Mononuclear cell (primary cell): ENCODE measurements at regions not wholly inside any gene's neighbourhood (a gene's known extent, or its start where the extent isn't known, plus 50 kb on each side); places are given as distances from the start of the nearest gene placed in this dataset.
"Not testable (repeated sequence)": the region's sequence is repeated elsewhere in the genome, so short reads cannot be mapped to it uniquely, and the experiment has no call there.

Experiments used
- H3K27me3 ChIP-seq: 2 replicates; pipeline ENCODE4 v1.6.0; 2011; ENCODE audit warnings: low read length, control low read depth; ENCODE audit not compliant: insufficient read depth
- H3K4me1 ChIP-seq: 2 replicates; pipeline ENCODE4 v1.5.1; 2011; ENCODE audit warnings: mild to moderate bottlenecking, low read length, control low read depth; ENCODE audit not compliant: insufficient read depth
- H3K4me3 ChIP-seq: 2 replicates; pipeline ENCODE4 v1.5.1; 2011; ENCODE audit warnings: mild to moderate bottlenecking, low read length, moderate library complexity
- H3K9me3 ChIP-seq: 2 replicates; pipeline ENCODE4 v1.5.1; 2011; ENCODE audit warnings: low read depth, mild to moderate bottlenecking, control low read depth, low read length

DNA sequence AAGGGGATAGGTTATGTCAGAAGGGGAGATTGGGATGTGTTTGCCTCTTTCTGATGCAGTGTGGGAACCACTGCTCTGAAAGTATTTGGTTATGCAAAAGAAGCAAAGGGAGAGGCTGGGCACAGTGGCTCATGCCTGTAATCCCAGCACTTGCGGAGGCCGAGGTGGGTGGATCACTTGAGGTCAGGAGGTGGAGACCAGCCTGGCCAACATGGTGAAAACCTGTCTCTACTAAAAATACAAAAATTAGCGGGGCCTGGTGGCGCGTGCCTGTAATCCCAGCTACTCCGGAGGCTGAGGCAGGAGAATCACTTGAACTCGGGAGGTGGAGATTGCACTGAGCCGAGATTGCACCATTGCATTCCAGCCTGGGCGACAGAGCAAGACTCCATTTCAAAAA is 87.0 kb downstream of the ARRDC3 start:
- H3K4me1 ChIP-seq, result peaks cover 15% of the 10 kb centered on the region
- not testable (repeated sequence) for H3K27me3 ChIP-seq, H3K9me3 ChIP-seq, H3K4me3 ChIP-seq

GRCh38 chr5:91293131-91293530 is 90.0 kb downstream of the ARRDC3 start:
- Histone ChIP-seq H3K27me3 (no peaks in the 10 kb centered on the region), H3K4me1 (no peaks in the 10 kb centered on the region), H3K9me3 (no peaks in the 10 kb centered on the region), H3K4me3 (no peak overlapping the region)

GRCh38 chr5:91291628-91292569 is 91.2 kb downstream of the ARRDC3 start:
- no peaks in the 10 kb centered on the region for H3K27me3 ChIP-seq
- no peaks in the 10 kb centered on the region for H3K9me3 ChIP-seq
- H3K4me1 ChIP-seq, result no peaks in the 10 kb centered on the region
- no peak overlapping the region for H3K4me3 ChIP-seq

GRCh38 chr5:91288118-91288916 is 94.8 kb downstream of the ARRDC3 start:
- Histone ChIP-seq H3K4me3 (no peak overlapping the region), H3K27me3 (no peaks in the 10 kb centered on the region), H3K9me3 (no peaks in the 10 kb centered on the region), H3K4me1 (peaks cover 6% of the 10 kb centered on the region)

DNA sequence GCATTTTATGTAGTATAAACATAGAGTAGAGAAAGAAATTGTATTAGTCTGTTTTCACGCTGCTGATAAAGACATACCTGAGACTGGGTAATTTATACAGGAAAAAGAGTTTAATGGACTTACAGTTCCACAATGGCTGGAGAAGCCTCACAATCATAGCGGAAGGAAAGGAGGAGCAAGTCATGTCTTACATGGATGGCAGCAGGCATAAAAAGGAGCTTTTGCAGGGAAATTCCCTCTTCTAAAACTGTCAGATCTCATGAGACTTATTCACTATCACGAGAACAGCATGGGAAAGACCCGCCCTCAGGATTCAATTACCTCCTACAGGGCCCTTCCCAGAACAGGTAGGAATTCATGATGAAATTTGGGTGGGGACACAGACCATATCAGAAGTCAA is 98.1 kb downstream of the ARRDC3 start:
- not testable (repeated sequence) for H3K27me3 ChIP-seq, H3K9me3 ChIP-seq, H3K4me3 ChIP-seq
- H3K4me1 ChIP-seq, result peaks cover 15% of the 10 kb centered on the region

DNA sequence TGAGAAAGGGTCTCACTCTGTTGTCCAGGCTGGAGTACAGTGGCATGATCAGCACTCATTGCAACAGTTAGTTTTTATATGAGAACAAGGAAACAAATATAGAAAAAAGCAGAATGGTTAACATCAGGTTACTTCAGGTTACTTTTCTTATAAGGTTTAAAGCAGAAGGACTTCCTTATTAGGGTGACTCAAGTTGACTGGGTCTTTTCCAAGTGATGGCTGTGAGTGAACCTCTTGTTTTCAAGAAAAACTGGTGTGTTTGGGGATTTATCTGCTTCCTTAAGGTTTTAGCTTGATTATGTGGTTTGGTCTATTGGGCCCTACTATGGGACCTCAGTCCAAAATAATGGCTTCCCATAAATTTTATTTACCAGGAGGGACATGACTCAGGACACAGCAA is 99.2 kb downstream of the ARRDC3 start:
- H3K27me3 ChIP-seq, result no peaks in the 10 kb centered on the region
- no peaks in the 10 kb centered on the region for H3K9me3 ChIP-seq
- H3K4me3 ChIP-seq, result no peak overlapping the region
- peaks cover 22% of the 10 kb centered on the region for H3K4me1 ChIP-seq

DNA sequence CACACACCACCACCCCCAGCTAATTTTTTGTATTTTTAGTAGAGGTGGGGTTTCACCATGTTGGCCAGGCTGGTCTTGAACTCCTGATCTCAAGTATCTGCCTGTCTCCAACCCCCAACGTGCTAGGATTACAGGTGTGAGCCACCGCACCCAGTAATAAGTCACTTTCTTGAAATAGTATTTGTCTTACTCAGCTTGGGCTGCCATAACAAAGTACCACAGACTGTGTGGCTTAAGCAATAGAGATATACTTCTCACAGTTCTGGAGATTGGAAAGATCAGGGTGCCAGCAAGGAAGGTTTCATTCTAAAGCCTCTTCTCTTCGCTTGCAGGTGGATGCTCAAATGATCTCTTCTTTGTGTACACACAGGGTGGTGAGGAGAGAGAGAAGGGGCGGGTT is 99.8 kb downstream of the ARRDC3 start:
- Histone ChIP-seq H3K9me3 (no peaks in the 10 kb centered on the region), H3K4me3 (no peak overlapping the region), H3K27me3 (no peaks in the 10 kb centered on the region), H3K4me1 (peaks cover 26% of the 10 kb centered on the region)

- H3K27me3 ChIP-seq, result no peaks in the 10 kb centered on the region
- peaks cover 26% of the 10 kb centered on the region for H3K4me1 ChIP-seq
- H3K4me3 ChIP-seq, result no peak overlapping the region
- no peaks in the 10 kb centered on the region for H3K9me3 ChIP-seq
Measured at GRCh38 chr5:91282210-91282609, 100.9 kb downstream of the ARRDC3 start.

GRCh38 chr5:91281401-91281800 is 101.7 kb downstream of the ARRDC3 start:
- no peaks in the 10 kb centered on the region for H3K9me3 ChIP-seq
- H3K4me1 ChIP-seq, result peaks cover 26% of the 10 kb centered on the region
- H3K27me3 ChIP-seq, result no peaks in the 10 kb centered on the region
- no peak overlapping the region for H3K4me3 ChIP-seq

DNA sequence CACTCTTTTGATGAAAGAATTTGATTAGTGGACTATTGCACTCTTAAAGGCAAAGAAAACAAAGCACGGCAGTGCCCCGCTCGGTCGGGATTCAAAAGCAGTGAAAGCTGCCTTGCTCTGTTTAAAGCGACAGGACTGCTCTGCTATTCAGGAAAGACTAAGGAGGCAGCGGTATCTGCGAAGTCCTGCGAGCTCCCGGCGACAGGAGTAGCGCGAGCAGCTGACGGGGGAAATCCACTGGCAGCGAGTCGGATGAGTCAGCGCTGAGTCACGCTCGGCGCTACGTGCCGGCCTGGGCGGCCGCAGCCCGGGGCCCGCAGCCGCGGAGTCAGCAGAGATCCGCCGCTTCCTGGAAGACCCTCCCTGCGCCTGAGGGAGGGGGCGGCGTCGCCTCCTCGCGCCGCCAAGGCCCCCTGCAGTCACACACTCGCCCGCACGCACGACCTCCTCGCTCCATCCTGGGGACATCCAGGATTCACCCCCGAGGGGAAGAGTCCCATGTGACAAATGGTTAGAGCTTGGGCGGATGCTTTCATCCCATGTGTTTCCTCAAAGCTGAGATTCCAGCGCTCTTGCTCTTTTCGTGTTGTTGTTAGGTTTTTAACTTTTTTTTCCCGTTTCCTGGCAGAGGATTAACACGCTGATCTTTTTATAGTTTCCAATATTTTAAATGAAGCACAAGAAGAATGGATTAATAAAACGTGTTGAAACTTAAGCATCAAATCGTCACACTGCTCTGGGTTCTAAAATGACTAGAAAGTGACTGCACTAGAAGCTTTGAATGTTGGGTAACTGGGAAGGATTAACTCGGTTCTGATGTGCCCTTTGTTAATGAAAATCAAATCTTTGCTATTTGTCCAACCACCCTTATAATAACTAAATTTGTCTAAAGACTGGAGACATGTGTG is 102.5 kb downstream of the ARRDC3 start:
- H3K4me1 ChIP-seq, result peaks cover 26% of the 10 kb centered on the region
- no peaks in the 10 kb centered on the region for H3K9me3 ChIP-seq
- no peaks in the 10 kb centered on the region for H3K27me3 ChIP-seq

GRCh38 chr5:91277840-91278239 is 105.3 kb downstream of the ARRDC3 start:
- Histone ChIP-seq H3K4me3 (no peak overlapping the region), H3K4me1 (peaks cover 23% of the 10 kb centered on the region), H3K27me3 (no peaks in the 10 kb centered on the region), H3K9me3 (no peaks in the 10 kb centered on the region)

More for the DNA sequence above, 102.5 kb downstream of the ARRDC3 start:
- peak overlapping the region; percentile 47 for H3K4me3 ChIP-seq

DNA sequence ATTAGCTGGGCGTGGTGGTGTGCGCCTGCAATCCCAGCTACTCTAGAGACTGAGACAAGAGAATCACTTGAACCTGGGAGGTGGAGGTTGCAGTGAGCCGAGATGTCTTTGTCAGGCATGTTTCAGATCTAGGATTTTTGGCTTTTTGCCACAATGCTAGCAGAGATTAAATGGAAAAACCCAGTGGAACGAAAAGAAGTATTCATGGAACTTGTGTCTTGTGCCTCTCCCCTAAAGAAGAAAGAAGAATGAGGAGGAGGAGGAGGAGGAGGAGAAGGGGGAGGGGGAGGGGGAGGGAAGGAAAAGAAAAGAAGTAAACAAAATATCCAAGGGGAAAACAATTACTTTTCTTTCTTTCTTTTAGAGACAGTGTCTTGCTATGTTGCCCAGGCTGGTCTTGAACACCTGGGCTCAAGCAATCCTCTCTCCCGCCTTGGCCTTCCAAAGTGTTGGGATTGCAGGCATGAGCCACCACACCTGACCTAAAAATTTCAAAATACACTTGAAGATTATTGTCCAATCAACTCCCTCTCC is 106.0 kb downstream of the ARRDC3 start:
- Histone ChIP-seq H3K27me3 (no peaks in the 10 kb centered on the region), H3K9me3 (no peaks in the 10 kb centered on the region), H3K4me1 (peaks cover 27% of the 10 kb centered on the region), H3K4me3 (no peak overlapping the region)

DNA sequence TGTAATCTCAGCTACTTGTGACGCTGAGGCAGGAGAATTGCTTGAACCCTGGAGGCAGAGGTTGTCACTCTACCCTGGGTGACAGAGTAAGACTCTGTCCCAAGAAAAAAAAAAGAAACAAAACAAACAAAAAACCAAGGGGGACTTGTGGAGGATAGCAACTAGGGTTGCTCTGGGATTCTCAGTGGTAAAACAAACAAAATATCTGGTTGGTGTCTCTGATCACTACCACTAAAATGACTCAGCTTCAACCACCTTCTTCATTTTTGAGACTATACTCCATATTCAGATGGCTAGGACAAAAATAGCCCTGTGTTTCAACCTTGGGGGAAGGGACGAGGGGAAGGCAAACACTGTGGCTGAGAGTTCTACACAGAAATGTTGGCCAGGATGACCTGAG is 110.3 kb downstream of the ARRDC3 start:
- Histone ChIP-seq H3K4me3 (no peak overlapping the region), H3K9me3 (no peaks in the 10 kb centered on the region), H3K27me3 (no peaks in the 10 kb centered on the region), H3K4me1 (peaks cover 14% of the 10 kb centered on the region)

DNA sequence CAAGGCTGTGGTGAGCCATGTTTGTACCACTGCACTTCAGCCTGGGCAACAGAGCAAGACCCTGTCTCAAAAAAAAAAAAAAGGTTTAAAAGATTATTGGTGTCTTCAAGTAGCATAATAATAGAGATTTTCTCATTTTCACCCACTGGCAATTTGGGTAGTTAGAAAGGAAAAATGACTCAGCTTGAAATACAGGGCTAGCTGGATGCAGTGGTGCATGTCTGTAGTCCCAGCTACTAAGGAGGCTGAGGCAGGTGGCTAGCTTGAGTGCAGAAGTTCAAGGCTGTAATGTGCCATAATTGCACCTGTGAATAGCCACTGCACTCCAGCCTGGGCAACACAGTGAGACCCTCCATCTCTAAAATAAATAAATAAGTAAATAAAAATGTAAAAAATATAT is 111.1 kb downstream of the ARRDC3 start:
- H3K9me3 ChIP-seq, result no peaks in the 10 kb centered on the region

More for the DNA sequence above, 111.1 kb downstream of the ARRDC3 start:
- Histone ChIP-seq H3K4me1 (peaks cover 14% of the 10 kb centered on the region), H3K27me3 (no peaks in the 10 kb centered on the region), H3K4me3 (no peak overlapping the region)
